ENCODE measurements at regions not wholly inside any gene's neighbourhood (a gene's known extent, or its start where the extent isn't known, plus 50 kb on each side); places are given as distances from the start of the nearest gene placed in this dataset.
"Not testable (repeated sequence)": the region's sequence is repeated elsewhere in the genome, so short reads cannot be mapped to it uniquely, and the experiment has no call there.

- no peak for DNase-seq
Measured at GRCh38 chr4:179048839-179049453, 1606.7 kb upstream of the AGA start.

- no peak for DNase-seq
Measured at GRCh38 chr4:179051206-179051605, 1609.0 kb upstream of the AGA start.

GRCh38 chr4:179059396-179059795 lies 1617.2 kb upstream of the AGA start:
- no peak for DNase-seq

- not testable (repeated sequence) for DNase-seq
Measured at GRCh38 chr4:179066254-179066653, 1624.0 kb upstream of the AGA start.

GRCh38 chr4:179071131-179071530 lies 1628.9 kb upstream of the AGA start:
- no peak for DNase-seq

- DNase-seq = no peak
Measured at GRCh38 chr4:179076865-179077264, 1634.6 kb upstream of the AGA start.

GRCh38 chr4:179095585-179096221 lies 1653.5 kb upstream of the AGA start:
- no peak for DNase-seq

- no peak for DNase-seq
Measured at GRCh38 chr4:179097741-179098140, 1655.5 kb upstream of the AGA start.

- no peak for DNase-seq
Measured at GRCh38 chr4:179110356-179110755, 1668.1 kb upstream of the AGA start.

GRCh38 chr4:179110816-179111215 lies 1668.6 kb upstream of the AGA start:
- no peak for DNase-seq

GRCh38 chr4:179112441-179113170 lies 1670.4 kb upstream of the AGA start:
- no peak for DNase-seq

GRCh38 chr4:179114615-179115014 lies 1672.4 kb upstream of the AGA start:
- no peak for DNase-seq

GRCh38 chr4:179116011-179116410 lies 1673.8 kb upstream of the AGA start:
- no peak for DNase-seq

- no peak for DNase-seq
Measured at GRCh38 chr4:179116581-179116980, 1674.3 kb upstream of the AGA start.

GRCh38 chr4:179123084-179123483 lies 1680.8 kb upstream of the AGA start:
- no peak for DNase-seq

- no peak for DNase-seq
Measured at GRCh38 chr4:179124419-179124818, 1682.2 kb upstream of the AGA start.

GRCh38 chr4:179124957-179125356 lies 1682.7 kb upstream of the AGA start:
- DNase-seq = no peak

- no peak for DNase-seq
Measured at GRCh38 chr4:179125870-179126269, 1683.6 kb upstream of the AGA start.

- no peak for DNase-seq
Measured at GRCh38 chr4:179128299-179128698, 1686.1 kb upstream of the AGA start.

GRCh38 chr4:179130122-179130714 lies 1688.0 kb upstream of the AGA start:
- DNase-seq = no peak

- DNase-seq = no peak
Measured at GRCh38 chr4:179145746-179146525, 1703.7 kb upstream of the AGA start.

GRCh38 chr4:179151770-179152169 lies 1709.5 kb upstream of the AGA start:
- DNase-seq = no peak

GRCh38 chr4:179163147-179163546 lies 1720.9 kb upstream of the AGA start:
- no peak for DNase-seq
